Chondrocyte (in vitro differentiated cells): ENCODE measurements at regions not wholly inside any gene's neighbourhood (a gene's known extent, or its start where the extent isn't known, plus 50 kb on each side); places are given as distances from the start of the nearest gene placed in this dataset.
A peak's percentile ranks its signal among the peaks of the same experiment; 100 is the strongest.

Source experiments
- DNase-seq: peaks from one replicate; pipeline ENCODE4 v3.0.0; 2021; ENCODE audit warnings: mixed read lengths, low spot score
- H3K27ac Mint-ChIP-seq: one replicate; pipeline ENCODE4 v1.8.0; 2021; ENCODE audit warnings: mild to moderate bottlenecking, moderate library complexity, mixed read lengths; ENCODE audit not compliant: unreplicated experiment
- H3K27me3 Mint-ChIP-seq: 2 replicates; pipeline ENCODE4 v1.8.0; 2021; ENCODE audit warnings: low read depth, mixed read lengths
- H3K36me3 Mint-ChIP-seq: 2 replicates; pipeline ENCODE4 v1.8.0; 2021; ENCODE audit warnings: low read depth, mixed read lengths
- H3K4me1 Mint-ChIP-seq: 2 replicates; pipeline ENCODE4 v1.8.0; 2021; ENCODE audit warnings: low read depth, mild to moderate bottlenecking, mixed read lengths
- H3K4me3 Mint-ChIP-seq: one replicate; pipeline ENCODE4 v1.8.0; 2021; ENCODE audit warnings: mild to moderate bottlenecking, moderate library complexity, mixed read lengths; ENCODE audit not compliant: unreplicated experiment
- H3K9me3 Mint-ChIP-seq: 2 replicates; pipeline ENCODE4 v1.8.0; 2021; ENCODE audit warnings: low read depth, mixed read lengths
- CTCF ChIP-seq: fragments of 200-600 bp; sonication (generic); IDR thresholded peaks from 2 replicates; pipeline ENCODE4 v1.5.0; 2021; ENCODE audit warnings: antibody characterized with exemption, mild to moderate bottlenecking, moderate library complexity

- Mint-ChIP-seq H3K36me3 (no peaks in the 10 kb centered on the region), H3K9me3 (no peaks in the 10 kb centered on the region), H3K27me3 (peaks cover 33% of the 10 kb centered on the region), H3K27ac (no peak overlapping the region), H3K4me1 (peaks cover 4% of the 10 kb centered on the region), H3K4me3 (no peak overlapping the region)
- no peak for TF ChIP-seq CTCF
- DNase-seq, result no peak
Observed at GRCh38 chr2:109066501-109066900, 62.5 kb upstream of the SH3RF3 start.

GRCh38 chr2:109065391-109065734 is 63.6 kb upstream of the SH3RF3 start:
- Mint-ChIP-seq H3K4me1 (peaks cover 4% of the 10 kb centered on the region), H3K36me3 (no peaks in the 10 kb centered on the region), H3K4me3 (no peak overlapping the region), H3K27me3 (peaks cover 39% of the 10 kb centered on the region), H3K9me3 (no peaks in the 10 kb centered on the region), H3K27ac (no peak overlapping the region)
- no peak for TF ChIP-seq CTCF
- no peak for DNase-seq

- no peak overlapping the region for H3K27ac Mint-ChIP-seq
- peaks cover 4% of the 10 kb centered on the region for H3K4me1 Mint-ChIP-seq
- no peak for DNase-seq
- peaks cover 36% of the 10 kb centered on the region for H3K27me3 Mint-ChIP-seq
- no peak overlapping the region for H3K4me3 Mint-ChIP-seq
- no peaks in the 10 kb centered on the region for H3K9me3 Mint-ChIP-seq
- no peaks in the 10 kb centered on the region for H3K36me3 Mint-ChIP-seq
- no peak for TF ChIP-seq CTCF
Observed at GRCh38 chr2:109064660-109065390, 64.2 kb upstream of the SH3RF3 start.

GRCh38 chr2:109062859-109063700 is 65.9 kb upstream of the SH3RF3 start:
- Mint-ChIP-seq H3K27ac (no peak overlapping the region), H3K9me3 (no peaks in the 10 kb centered on the region), H3K36me3 (no peaks in the 10 kb centered on the region), H3K27me3 (peaks cover 33% of the 10 kb centered on the region), H3K4me1 (peaks cover 4% of the 10 kb centered on the region), H3K4me3 (no peak overlapping the region)
- no peak for DNase-seq
- peak; percentile 15 for TF ChIP-seq CTCF

- DNase-seq, result no peak
- no peaks in the 10 kb centered on the region for H3K9me3 Mint-ChIP-seq
- no peak overlapping the region for H3K4me3 Mint-ChIP-seq
- H3K27ac Mint-ChIP-seq, result no peak overlapping the region
- H3K36me3 Mint-ChIP-seq, result no peaks in the 10 kb centered on the region
- TF ChIP-seq CTCF, result no peak
- H3K4me1 Mint-ChIP-seq, result peaks cover 4% of the 10 kb centered on the region
- peaks cover 30% of the 10 kb centered on the region for H3K27me3 Mint-ChIP-seq
Observed at GRCh38 chr2:109062145-109062858, 66.7 kb upstream of the SH3RF3 start.
